Panc1 (cell line): ENCODE measurements at regions not wholly inside any gene's neighbourhood (a gene's known extent, or its start where the extent isn't known, plus 50 kb on each side); places are given as distances from the start of the nearest gene placed in this dataset.

ENCODE experiments used
- ATAC-seq: fragments of 200-7000 bp; cut with Tn5 transposase; 2 replicates; pipeline ENCODE4 v1.9.1; 2020; ENCODE audit warnings: mild to moderate bottlenecking, moderate library complexity
- BruUV-seq: library from RNA; stranded (reverse); fragments of 400-500 nt; replicated peaks from 2 replicates; lab custom pipeline; 2021; lab: Mats Ljungman, UMichigan
- CTCF ChIA-PET: fragments of 300-600 bp; sonication (Branson Sonifier 250); formaldehyde crosslinking; loops from one replicate; lab custom pipeline; 2022; ENCODE audit warnings: antibody characterized with exemption; lab: Charles Lee
- POLR2A ChIA-PET: fragments of 300-600 bp; sonication (Branson Sonifier 250); formaldehyde crosslinking; loops from one replicate; lab custom pipeline; 2022; ENCODE audit warnings: antibody characterized with exemption; lab: Charles Lee
- DNase-seq: peaks from one replicate; pipeline ENCODE4 v3.0.0-alpha.2; 2010; ENCODE audit warnings: low read depth, low spot score
- H3K27ac ChIP-seq: 2 replicates; pipeline ENCODE4 v1.5.1; 2011; ENCODE audit warnings: mild to moderate bottlenecking, low read length, inconsistent platforms
- H3K27me3 ChIP-seq: fragments of 200-500 bp; sonication (Bioruptor generic); 2 replicates; pipeline ENCODE4 v1.6.0; 2014; ENCODE audit warnings: low read length, inconsistent platforms; ENCODE audit not compliant: control insufficient read depth, insufficient read depth
- H3K36me3 ChIP-seq: fragments of 200-500 bp; sonication (Bioruptor generic); 2 replicates; pipeline ENCODE4 v1.5.1; 2014; ENCODE audit warnings: inconsistent platforms, mild to moderate bottlenecking, low read length, moderate library complexity; ENCODE audit not compliant: control insufficient read depth, insufficient read depth
- H3K4me1 ChIP-seq: 2 replicates; pipeline ENCODE4 v1.5.1; 2011; ENCODE audit warnings: inconsistent platforms, mild to moderate bottlenecking, low read length, moderate library complexity; ENCODE audit not compliant: control insufficient read depth, insufficient read depth
- H3K4me3 ChIP-seq, 2 experiments: 2 replicates each; pipeline ENCODE4 v1.5.1; 2011 to 2012; ENCODE audit warnings: low read depth in 2 of 2, low read length in 2 of 2, mild to moderate bottlenecking in 2 of 2, inconsistent platforms in 1 of 2, moderate library complexity in 1 of 2
- H3K9me3 ChIP-seq: fragments of 200-500 bp; sonication (Bioruptor generic); 2 replicates; pipeline ENCODE4 v1.5.1; 2014; ENCODE audit warnings: low read depth, mild to moderate bottlenecking, inconsistent platforms, low read length, moderate library complexity; ENCODE audit not compliant: control insufficient read depth, insufficient read depth
- POLR2AphosphoS5 ChIP-seq: IDR thresholded peaks from 2 replicates; pipeline ENCODE4 v1.6.1; 2012; ENCODE audit warnings: mild to moderate bottlenecking, low read depth, low read length, moderate library complexity
- SIN3A ChIP-seq: IDR thresholded peaks from 2 replicates; pipeline ENCODE4 v1.6.1; 2012; ENCODE audit warnings: low read depth, mild to moderate bottlenecking, low read length, moderate library complexity, borderline replicate concordance; ENCODE audit not compliant: insufficient read depth
- TCF7L2 ChIP-seq: IDR thresholded peaks from 2 replicates; pipeline ENCODE4 v1.6.1; 2011; ENCODE audit warnings: mild to moderate bottlenecking, low read depth, low read length, inconsistent platforms
- in situ Hi-C: cut with HindIII; loops from 2 replicates; pipeline ENCODE4 v1.10.0; 2016; ENCODE audit warnings: low sequenced_read_pairs, low pct_unique_long_range_greater_than_20kb
- intact Hi-C: fragments of 100-400 bp; cut with micrococcal nuclease; formaldehyde crosslinking; loops from one replicate; pipeline ENCODE4 v1.10.0; 2022; ENCODE audit not compliant: unreplicated experiment
- TF ChIP-seq, protein P1 (sequence below), 2 experiments: IDR thresholded peaks; 2 replicates each; pipeline ENCODE4 v1.6.1; 2011 to 2012; ENCODE audit warnings: low read depth in 2 of 2, control low read depth in 1 of 2, low read length in 1 of 2, mild to moderate bottlenecking in 1 of 2, moderate library complexity in 1 of 2; ENCODE audit not compliant: insufficient read depth in 1 of 2
- TF ChIP-seq, protein P2 (sequence below): fragments of 450-650 bp; IDR thresholded peaks from 2 replicates; pipeline ENCODE4 v1.5.1; 2017; ENCODE audit warnings: mild to moderate bottlenecking

DNA sequence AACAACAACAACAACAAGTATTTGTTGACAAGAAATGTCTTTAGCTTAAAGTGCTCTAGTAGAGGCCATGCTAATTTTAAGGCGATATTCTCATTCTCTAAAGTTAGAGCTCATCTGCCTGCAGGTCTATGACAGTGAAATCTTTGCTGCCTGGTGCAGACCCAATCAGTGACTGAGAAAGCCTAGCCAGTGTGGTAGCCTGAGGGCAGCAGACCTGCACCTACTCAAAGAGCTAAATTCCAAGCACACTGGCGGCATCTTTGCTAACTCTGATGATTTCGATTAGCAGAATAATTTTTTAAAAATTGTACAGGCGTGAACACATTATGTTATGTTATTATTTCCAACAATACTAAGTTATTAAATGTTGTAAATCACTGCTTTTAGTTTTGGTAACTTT lies 228.8 kb upstream of the RGMA start:
- in situ Hi-C loops, result no loop called here
- ATAC-seq (no peak), DNase-seq (no peak)
- Histone ChIP-seq H3K9me3 (no peaks in the 10 kb centered on the region), H3K27me3 (no peaks in the 10 kb centered on the region), H3K36me3 (no peaks in the 10 kb centered on the region), H3K27ac (no peak overlapping the region), H3K4me1 (no peaks in the 10 kb centered on the region; the same call in 1 of the 2 replicates), H3K4me3 (no peak overlapping the region)
- intact Hi-C loops, result no loop called here
- ChIA-PET CTCF (no interaction called here), POLR2A (interaction anchor here (0.5 kb wide), 1 partner anchor 140 kb away, joined by 4 read pairs; no protein-coding TSS in a partner anchor)
- BruUV-seq, result no TSS peak
- TF ChIP-seq TCF7L2 (no peak), POLR2AphosphoS5 (no peak), SIN3A (no peak)
- TF ChIP-seq, protein P1, sequence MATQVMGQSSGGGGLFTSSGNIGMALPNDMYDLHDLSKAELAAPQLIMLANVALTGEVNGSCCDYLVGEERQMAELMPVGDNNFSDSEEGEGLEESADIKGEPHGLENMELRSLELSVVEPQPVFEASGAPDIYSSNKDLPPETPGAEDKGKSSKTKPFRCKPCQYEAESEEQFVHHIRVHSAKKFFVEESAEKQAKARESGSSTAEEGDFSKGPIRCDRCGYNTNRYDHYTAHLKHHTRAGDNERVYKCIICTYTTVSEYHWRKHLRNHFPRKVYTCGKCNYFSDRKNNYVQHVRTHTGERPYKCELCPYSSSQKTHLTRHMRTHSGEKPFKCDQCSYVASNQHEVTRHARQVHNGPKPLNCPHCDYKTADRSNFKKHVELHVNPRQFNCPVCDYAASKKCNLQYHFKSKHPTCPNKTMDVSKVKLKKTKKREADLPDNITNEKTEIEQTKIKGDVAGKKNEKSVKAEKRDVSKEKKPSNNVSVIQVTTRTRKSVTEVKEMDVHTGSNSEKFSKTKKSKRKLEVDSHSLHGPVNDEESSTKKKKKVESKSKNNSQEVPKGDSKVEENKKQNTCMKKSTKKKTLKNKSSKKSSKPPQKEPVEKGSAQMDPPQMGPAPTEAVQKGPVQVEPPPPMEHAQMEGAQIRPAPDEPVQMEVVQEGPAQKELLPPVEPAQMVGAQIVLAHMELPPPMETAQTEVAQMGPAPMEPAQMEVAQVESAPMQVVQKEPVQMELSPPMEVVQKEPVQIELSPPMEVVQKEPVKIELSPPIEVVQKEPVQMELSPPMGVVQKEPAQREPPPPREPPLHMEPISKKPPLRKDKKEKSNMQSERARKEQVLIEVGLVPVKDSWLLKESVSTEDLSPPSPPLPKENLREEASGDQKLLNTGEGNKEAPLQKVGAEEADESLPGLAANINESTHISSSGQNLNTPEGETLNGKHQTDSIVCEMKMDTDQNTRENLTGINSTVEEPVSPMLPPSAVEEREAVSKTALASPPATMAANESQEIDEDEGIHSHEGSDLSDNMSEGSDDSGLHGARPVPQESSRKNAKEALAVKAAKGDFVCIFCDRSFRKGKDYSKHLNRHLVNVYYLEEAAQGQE (IDR thresholded peaks at IDR 0.05; ENCODE audit: insufficient read depth in 1 of 2, low read depth in 2 of 2, low read length in 1 of 2), result no peak
- TF ChIP-seq, protein P2, sequence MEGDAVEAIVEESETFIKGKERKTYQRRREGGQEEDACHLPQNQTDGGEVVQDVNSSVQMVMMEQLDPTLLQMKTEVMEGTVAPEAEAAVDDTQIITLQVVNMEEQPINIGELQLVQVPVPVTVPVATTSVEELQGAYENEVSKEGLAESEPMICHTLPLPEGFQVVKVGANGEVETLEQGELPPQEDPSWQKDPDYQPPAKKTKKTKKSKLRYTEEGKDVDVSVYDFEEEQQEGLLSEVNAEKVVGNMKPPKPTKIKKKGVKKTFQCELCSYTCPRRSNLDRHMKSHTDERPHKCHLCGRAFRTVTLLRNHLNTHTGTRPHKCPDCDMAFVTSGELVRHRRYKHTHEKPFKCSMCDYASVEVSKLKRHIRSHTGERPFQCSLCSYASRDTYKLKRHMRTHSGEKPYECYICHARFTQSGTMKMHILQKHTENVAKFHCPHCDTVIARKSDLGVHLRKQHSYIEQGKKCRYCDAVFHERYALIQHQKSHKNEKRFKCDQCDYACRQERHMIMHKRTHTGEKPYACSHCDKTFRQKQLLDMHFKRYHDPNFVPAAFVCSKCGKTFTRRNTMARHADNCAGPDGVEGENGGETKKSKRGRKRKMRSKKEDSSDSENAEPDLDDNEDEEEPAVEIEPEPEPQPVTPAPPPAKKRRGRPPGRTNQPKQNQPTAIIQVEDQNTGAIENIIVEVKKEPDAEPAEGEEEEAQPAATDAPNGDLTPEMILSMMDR, result no peak

DNA sequence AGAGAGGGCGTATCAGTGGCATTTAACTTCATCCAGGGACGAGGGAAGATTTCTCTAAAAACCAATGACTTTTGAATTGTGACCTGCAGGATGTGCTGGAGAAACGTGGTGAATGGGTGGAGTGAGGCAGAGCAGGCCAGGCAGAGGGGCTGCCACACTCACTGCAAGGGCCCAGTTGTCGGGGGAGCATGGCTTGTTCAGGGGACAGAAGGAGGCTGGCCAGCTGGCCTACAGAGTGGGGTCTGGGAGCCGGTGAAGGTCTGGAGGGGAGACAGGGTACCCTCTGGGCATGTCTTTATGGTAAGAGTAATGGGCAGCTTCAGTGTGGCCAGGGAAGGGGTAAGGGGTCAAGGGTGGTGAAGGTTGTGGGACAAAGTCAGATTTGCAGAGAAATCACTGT lies 225.2 kb upstream of the RGMA start:
- DNase-seq (no peak), ATAC-seq (no peak)
- POLR2A ChIA-PET, result no interaction called here
- Histone ChIP-seq H3K27ac (no peak overlapping the region), H3K9me3 (no peaks in the 10 kb centered on the region), H3K36me3 (no peaks in the 10 kb centered on the region), H3K4me3 (no peak overlapping the region), H3K27me3 (no peaks in the 10 kb centered on the region), H3K4me1 (no peaks in the 10 kb centered on the region)
- BruUV-seq, result no TSS peak
- CTCF ChIA-PET, result no interaction called here
- intact Hi-C loops (no loop called here), in situ Hi-C loops (no loop called here)
- TF ChIP-seq POLR2AphosphoS5 (no peak), TCF7L2 (no peak), SIN3A (no peak)
- TF ChIP-seq, protein P1 (IDR thresholded peaks at IDR 0.05; ENCODE audit: insufficient read depth in 1 of 2, low read depth in 2 of 2, low read length in 1 of 2), result no peak
- TF ChIP-seq, protein P2, result no peak
